H1 (cell line): ENCODE measurements at regions not wholly inside any gene's neighbourhood (a gene's known extent, or its start where the extent isn't known, plus 50 kb on each side); places are given as distances from the start of the nearest gene placed in this dataset.
A peak's percentile ranks its signal among the peaks of the same experiment; 100 is the strongest.

Experiments used
- CTCF ChIA-PET: fragments of 300-600 bp; sonication (Branson Sonifier 250); formaldehyde crosslinking; loops from one replicate; lab custom pipeline; 2021; ENCODE audit not compliant: partially characterized antibody; lab: Charles Lee
- POLR2A ChIA-PET: fragments of 300-600 bp; sonication (Branson Sonifier 250); formaldehyde crosslinking; loops from one replicate; lab custom pipeline; 2021; ENCODE audit warnings: inconsistent platforms; ENCODE audit not compliant: partially characterized antibody; lab: Charles Lee
- DNase-seq, 2 experiments: peaks; one replicate each; pipeline versions ENCODE4 v3.0.0 to v3.0.0-alpha.2; 2010 to 2022; ENCODE audit warnings: low spot score in 2 of 2, low read depth in 1 of 2, mixed read lengths in 1 of 2
- FAIRE-seq: peaks from 2 replicates; lab custom pipeline; 2011; peaks lifted over from hg19 to GRCh38; lab: Jason Lieb, UNC
- H2AFZ ChIP-seq: 2 replicates; pipeline ENCODE4 v1.8.1; 2012; ENCODE audit warnings: low read length, inconsistent platforms
- H2AK5ac ChIP-seq: 2 replicates; pipeline ENCODE4 v1.6.1; 2013; ENCODE audit warnings: low read depth, low read length
- H2BK120ac ChIP-seq: replicated peaks from 2 replicates; pipeline ENCODE3; 2013; ENCODE audit warnings: low read depth, low read length, inconsistent platforms
- H2BK12ac ChIP-seq: 2 replicates; pipeline ENCODE4 v1.6.1; 2013; ENCODE audit warnings: low read depth, low read length
- H2BK15ac ChIP-seq: 2 replicates; pipeline ENCODE4 v1.6.1; 2013; ENCODE audit warnings: low read length
- H2BK20ac ChIP-seq: 2 replicates; pipeline ENCODE4 v1.6.1; 2013; ENCODE audit warnings: low read length
- H2BK5ac ChIP-seq: 2 replicates; pipeline ENCODE4 v1.6.1; 2013; ENCODE audit warnings: low read depth, low read length
- H3K14ac ChIP-seq: 2 replicates; pipeline ENCODE4 v1.6.1; 2013; ENCODE audit warnings: inconsistent platforms; ENCODE audit not compliant: insufficient read length
- H3K18ac ChIP-seq: 2 replicates; pipeline ENCODE4 v1.6.1; 2013; ENCODE audit warnings: low read length; ENCODE audit errors: extremely low read depth
- H3K23ac ChIP-seq: 2 replicates; pipeline ENCODE4 v1.6.1; 2013; ENCODE audit warnings: inconsistent platforms; ENCODE audit not compliant: insufficient read length
- H3K23me2 ChIP-seq: 2 replicates; pipeline ENCODE4 v1.6.1; 2013; ENCODE audit warnings: low read depth, low read length
- H3K27ac ChIP-seq: 2 replicates; pipeline ENCODE4 v1.6.1; 2011; ENCODE audit warnings: low read depth, low read length, inconsistent platforms
- H3K27me3 ChIP-seq, 4 experiments: replicated peaks in 1 of 4; 1 replicate in 1 of 4; 2 replicates in 3 of 4; pipeline versions ENCODE4 v1.6.1 to v1.8.1; 2011 to 2013; ENCODE audit warnings: low read length in 3 of 4, mild to moderate bottlenecking in 3 of 4, inconsistent platforms in 2 of 4, mixed read lengths in 2 of 4, moderate library complexity in 1 of 4; ENCODE audit not compliant: control insufficient read depth in 3 of 4, insufficient read depth in 3 of 4; ENCODE audit errors: extremely low read depth in 1 of 4
- H3K36me3 ChIP-seq, 4 experiments: 2 replicates each; pipeline versions ENCODE4 v1.6.1 to v1.8.1; 2011 to 2013; ENCODE audit warnings: mild to moderate bottlenecking in 4 of 4, low read length in 3 of 4, moderate library complexity in 2 of 4, control low read depth in 1 of 4, inconsistent platforms in 1 of 4; ENCODE audit not compliant: insufficient read depth in 4 of 4, control insufficient read depth in 2 of 4
- H3K4ac ChIP-seq: replicated peaks from 2 replicates; pipeline ENCODE3; 2013; ENCODE audit warnings: low read length, low read depth, mixed read lengths, inconsistent platforms; ENCODE audit not compliant: insufficient read length
- H3K4me1 ChIP-seq, 4 experiments: replicated peaks in 1 of 4; 1 replicate in 1 of 4; 2 replicates in 3 of 4; pipeline versions ENCODE4 v1.6.1 to v1.8.1; 2011 to 2013; ENCODE audit warnings: low read length in 3 of 4, inconsistent platforms in 2 of 4, mixed read lengths in 1 of 4; ENCODE audit not compliant: insufficient read depth in 4 of 4, control insufficient read depth in 3 of 4
- H3K4me2 ChIP-seq, 2 experiments: 2 replicates each; pipeline versions ENCODE4 v1.6.1 to v1.8.1; 2011 to 2013; ENCODE audit warnings: low read depth in 2 of 2, low read length in 2 of 2, control low read depth in 1 of 2, inconsistent platforms in 1 of 2, mild to moderate bottlenecking in 1 of 2; ENCODE audit not compliant: insufficient read depth in 1 of 2
- H3K4me3 ChIP-seq, 4 experiments: fragments of 200-600, 300-600 bp in 1 of 4; sonication (generic), shearing (Covaris generic), sonication (Bioruptor Twin) in 1 of 4; 2 replicates each; pipeline versions ENCODE4 v1.5.1 to v1.8.1; 2011 to 2016; ENCODE audit warnings: low read length in 4 of 4, low read depth in 3 of 4, control low read depth in 2 of 4, inconsistent platforms in 2 of 4, mild to moderate bottlenecking in 2 of 4, mixed read lengths in 1 of 4, moderate library complexity in 1 of 4; ENCODE audit not compliant: insufficient read depth in 2 of 4; ENCODE audit errors: extremely low read depth in 1 of 4
- H3K56ac ChIP-seq: replicated peaks from 2 replicates; pipeline ENCODE3; 2013; ENCODE audit warnings: low read depth, mild to moderate bottlenecking, mixed read lengths, low read length, inconsistent platforms; ENCODE audit not compliant: insufficient read length
- H3K79me1 ChIP-seq: 2 replicates; pipeline ENCODE4 v1.6.1; 2013; ENCODE audit warnings: low read depth, low read length, control low read depth
- H3K79me2 ChIP-seq, 2 experiments: 2 replicates each; pipeline versions ENCODE4 v1.6.1 to v1.8.1; 2012 to 2013; ENCODE audit warnings: low read length in 2 of 2, mild to moderate bottlenecking in 2 of 2, inconsistent platforms in 1 of 2; ENCODE audit not compliant: insufficient read depth in 2 of 2, control insufficient read depth in 1 of 2
- H3K9ac ChIP-seq, 4 experiments: replicated peaks in 1 of 4; 1 replicate in 1 of 4; 2 replicates in 3 of 4; pipeline versions ENCODE4 v1.6.1 to v1.8.1; 2011 to 2013; ENCODE audit warnings: low read depth in 3 of 4, low read length in 3 of 4, control low read depth in 2 of 4, mild to moderate bottlenecking in 2 of 4, moderate library complexity in 2 of 4, inconsistent platforms in 1 of 4; ENCODE audit errors: extremely low read depth in 1 of 4
- H3K9me3 ChIP-seq, 2 experiments: 2 replicates each; pipeline versions ENCODE4 v1.6.1 to v1.8.1; 2012 to 2013; ENCODE audit warnings: mild to moderate bottlenecking in 2 of 2, moderate library complexity in 2 of 2, control low read depth in 1 of 2, inconsistent platforms in 1 of 2, low read depth in 1 of 2, low read length in 1 of 2, mixed read lengths in 1 of 2; ENCODE audit not compliant: insufficient read depth in 2 of 2
- H4K20me1 ChIP-seq, 2 experiments: replicated peaks in 1 of 2; 2 replicates each; pipeline versions ENCODE3 to v1.8.1; 2011 to 2013; ENCODE audit warnings: inconsistent platforms in 2 of 2, low read length in 2 of 2, mild to moderate bottlenecking in 1 of 2; ENCODE audit not compliant: insufficient read depth in 2 of 2, control insufficient read depth in 1 of 2
- H4K5ac ChIP-seq: 2 replicates; pipeline ENCODE4 v1.6.1; 2013; ENCODE audit warnings: low read length, low read depth, mixed read lengths, inconsistent platforms; ENCODE audit not compliant: insufficient read length
- H4K8ac ChIP-seq: 2 replicates; pipeline ENCODE4 v1.8.0; 2013; ENCODE audit warnings: mild to moderate bottlenecking, moderate library complexity, low read length, inconsistent platforms; ENCODE audit not compliant: insufficient read depth; ENCODE audit errors: extremely low read depth
- H4K91ac ChIP-seq: replicated peaks from 2 replicates; pipeline ENCODE3; 2013; ENCODE audit warnings: low read length, mixed read lengths, inconsistent platforms; ENCODE audit not compliant: insufficient read length
- CTBP2 ChIP-seq: IDR thresholded peaks from 2 replicates; pipeline ENCODE4 v1.7.0; 2011; ENCODE audit warnings: borderline replicate concordance, mild to moderate bottlenecking, moderate library complexity, mixed read lengths, low read length; ENCODE audit not compliant: insufficient read depth, insufficient read length
- HDAC2 ChIP-seq, 2 experiments: fragments of 300-600 bp in 1 of 2; sonication (generic) in 1 of 2; IDR thresholded peaks; 2 replicates each; pipeline ENCODE4 v1.6.1; 2011 to 2012; ENCODE audit warnings: low read depth in 2 of 2, low read length in 2 of 2, mild to moderate bottlenecking in 2 of 2, moderate library complexity in 2 of 2, borderline replicate concordance in 1 of 2, inconsistent platforms in 1 of 2
- JUN ChIP-seq: IDR thresholded peaks from 2 replicates; pipeline ENCODE4 v1.6.1; 2011; ENCODE audit warnings: low read depth, mild to moderate bottlenecking, improper control_type of control experiment, low read length
- KDM1A ChIP-seq: fragments of 200-600, 300-600 bp; sonication (generic); IDR thresholded peaks from 2 replicates; pipeline ENCODE4 v1.7.1; 2016; ENCODE audit warnings: mild to moderate bottlenecking, low read length, borderline replicate concordance
- PHF8 ChIP-seq: fragments of 200-600 bp; sonication (generic); conservative IDR thresholded peaks from 2 replicates; pipeline ENCODE4 v1.7.1; 2012; ENCODE audit warnings: low read depth, mild to moderate bottlenecking, inconsistent platforms, low read length, moderate library complexity
- RFX5 ChIP-seq: IDR thresholded peaks from 2 replicates; pipeline ENCODE4 v1.6.1; 2011; ENCODE audit warnings: low read depth, low read length, improper control_type of control experiment, borderline replicate concordance
- RNF2 ChIP-seq: fragments of 200-900, 300-1000 bp; sonication (generic); IDR thresholded peaks from 2 replicates; pipeline ENCODE4 v1.7.1; 2016; ENCODE audit warnings: borderline replicate concordance, low read depth, mild to moderate bottlenecking, antibody characterized with exemption, low read length; ENCODE audit not compliant: poor library complexity, severe bottlenecking; ENCODE audit errors: missing control alignments
- SP2 ChIP-seq: IDR thresholded peaks from 2 replicates; pipeline ENCODE4 v1.6.1; 2012; ENCODE audit warnings: mild to moderate bottlenecking, low read length, inconsistent platforms
- SRF ChIP-seq: IDR thresholded peaks from 2 replicates; pipeline ENCODE4 v1.6.1; 2011; ENCODE audit warnings: mild to moderate bottlenecking, low read depth, low read length, moderate library complexity
- WGBS, 2 experiments: shearing (Covaris generic) in 1 of 2; methylation state at CpG; one replicate each; pipeline versions ENCODE4 v1.1.6 to v1.1.7; 2013 to 2015; ENCODE audit warnings: low lambda C conversion rate in 2 of 2, mixed read lengths in 2 of 2, inconsistent platforms in 1 of 2, low coverage in 1 of 2, missing lambda C conversion rate in 1 of 2; ENCODE audit not compliant: insufficient replicate concordance in 2 of 2, insufficient coverage in 1 of 2, insufficient read length in 1 of 2; ENCODE audit errors: extremely low coverage in 1 of 2, missing lambda C conversion rate in 1 of 2; 5-methylcytosine and 5-hydroxymethylcytosine counted together

- Histone ChIP-seq H3K14ac (no peak overlapping the region), H2BK12ac (no peak overlapping the region), H4K8ac (no peak overlapping the region), H3K27me3 (no peaks in the 10 kb centered on the region), H2BK120ac (no peak overlapping the region), H2AFZ (no peak overlapping the region), H3K27ac (no peak overlapping the region), H3K4ac (no peak overlapping the region), H2AK5ac (no peak overlapping the region), H4K91ac (no peak overlapping the region), H3K23ac (no peak overlapping the region), H3K9ac (no peak overlapping the region), H3K56ac (no peak overlapping the region), H2BK20ac (no peak overlapping the region), H2BK5ac (0 out of 2 replicates have a peak overlapping the region, but pooled peaks have one; percentile 7), H3K23me2 (no peaks in the 10 kb centered on the region), H3K4me3 (no peak overlapping the region), H3K4me1 (no peaks in the 10 kb centered on the region), H3K4me2 (no peak overlapping the region), H4K5ac (no peak overlapping the region), H3K79me2 (no peaks in the 10 kb centered on the region), H2BK15ac (no peak overlapping the region), H3K18ac (no peak overlapping the region), H4K20me1 (no peaks in the 10 kb centered on the region), H3K79me1 (peaks cover 2% of the 10 kb centered on the region; the same call in 1 of the 2 replicates), H3K9me3 (0 out of 4 replicates have a peak, but pooled peaks cover 0 to 3% of the 10 kb centered on the region in 2 experiments), H3K36me3 (no peaks in the 10 kb centered on the region)
- WGBS, 2 experiments = 85% methylated on average over 4 of the region's 5 CpGs; no CpG with 5 or more reads in 1 of the 2 experiments
- CTCF ChIA-PET = interaction anchor here (0.7 kb wide), 1 partner anchor 472 kb away, joined by 4 read pairs; no protein-coding TSS in a partner anchor
- no peak for FAIRE-seq
- DNase-seq = no peak
- POLR2A ChIA-PET = interaction anchor here (0.6 kb wide), 1 partner anchor 22 kb away, joined by 5 read pairs; no protein-coding TSS in a partner anchor
- no peak for TF ChIP-seq JUN
- no peak for TF ChIP-seq KDM1A
- TF ChIP-seq HDAC2 (IDR thresholded peaks at IDR 0.05; ENCODE audit: borderline replicate concordance in 1 of 2, low read depth in 2 of 2, low read length in 2 of 2) = no peak
- TF ChIP-seq SRF = no peak
- TF ChIP-seq CTBP2 = no peak
- TF ChIP-seq RNF2 = no peak
- TF ChIP-seq RFX5 = no peak
- no peak for TF ChIP-seq SP2
- TF ChIP-seq PHF8 = no peak
Observed at GRCh38 chr16:6618874-6619273, 713.8 kb upstream of the RBFOX1 start.
